ENCODE measurements at regions not wholly inside any gene's neighbourhood (a gene's known extent, or its start where the extent isn't known, plus 50 kb on each side); places are given as distances from the start of the nearest gene placed in this dataset.
"Not testable (repeated sequence)": the region's sequence is repeated elsewhere in the genome, so short reads cannot be mapped to it uniquely, and the experiment has no call there.

DNA sequence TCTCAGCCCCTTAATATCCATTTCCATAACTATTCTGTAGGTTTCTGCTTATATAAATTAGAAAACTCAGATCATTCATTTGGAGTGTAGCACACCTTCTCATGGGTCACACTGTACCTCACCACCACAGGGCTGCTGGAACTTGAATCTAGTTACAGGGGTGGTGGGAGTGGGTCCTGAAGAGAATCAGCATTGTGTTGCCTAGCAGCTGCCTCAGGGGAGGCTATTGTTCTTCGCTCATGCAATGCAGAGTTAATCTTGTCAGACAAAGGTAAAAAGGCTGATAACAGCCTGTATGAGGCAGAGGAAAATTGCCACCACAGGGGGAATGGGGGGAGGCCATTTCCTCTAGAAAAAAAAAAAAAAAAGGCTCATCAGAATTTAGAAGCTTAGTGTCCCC, 496.0 kb upstream of the ADGRB3 start:
- no peak for DNase-seq

GRCh38 chr6:68134796-68135195, 500.3 kb upstream of the ADGRB3 start:
- no peak for DNase-seq

DNA sequence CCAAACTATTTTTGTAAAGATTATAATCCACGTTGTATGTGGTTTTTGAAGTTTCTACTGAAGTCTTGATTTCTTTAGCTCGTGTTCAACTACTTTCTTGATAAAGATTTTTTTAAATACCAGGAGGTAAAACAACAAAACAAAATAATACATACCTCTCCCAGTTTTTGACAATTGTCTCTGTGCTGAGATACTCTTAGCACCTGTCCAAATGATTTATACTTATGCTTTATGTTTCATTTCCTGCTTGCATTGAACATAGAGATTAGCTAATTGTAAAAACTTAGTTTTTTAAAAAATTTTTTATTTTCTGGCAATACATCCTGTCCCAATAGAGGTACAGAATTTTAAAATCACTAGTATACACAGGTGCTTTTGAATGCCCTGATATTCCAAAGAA, 506.9 kb upstream of the ADGRB3 start:
- DNase-seq = no peak

DNA sequence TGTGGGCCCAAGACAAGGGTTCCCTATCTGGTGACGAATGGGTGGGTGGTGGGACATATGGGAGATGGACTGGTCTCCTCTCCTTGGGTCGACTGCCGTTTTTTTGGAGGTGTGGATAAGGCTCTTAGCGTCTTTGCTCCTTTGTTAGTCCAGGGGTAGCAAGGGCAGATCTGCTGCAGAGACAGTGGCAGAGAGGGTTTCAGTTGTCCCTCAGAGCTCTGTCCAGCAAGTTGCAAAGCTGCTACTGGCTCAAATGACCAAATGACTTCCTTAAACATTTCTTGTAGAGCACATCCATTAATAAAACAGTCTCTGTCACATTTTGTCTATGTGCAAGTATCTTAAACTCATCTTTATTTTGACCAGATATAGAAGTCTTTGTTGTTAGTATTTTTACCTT, 508.0 kb upstream of the ADGRB3 start:
- no peak for DNase-seq

- no peak for DNase-seq
These were observed 508.9 kb upstream of the ADGRB3 start for GRCh38 chr6:68126089-68126749.

- not testable (repeated sequence) for DNase-seq
These were observed 512.1 kb upstream of the ADGRB3 start for GRCh38 chr6:68122975-68123374.

- no peak for DNase-seq
These were observed 513.0 kb upstream of the ADGRB3 start for GRCh38 chr6:68122032-68122431.

DNA sequence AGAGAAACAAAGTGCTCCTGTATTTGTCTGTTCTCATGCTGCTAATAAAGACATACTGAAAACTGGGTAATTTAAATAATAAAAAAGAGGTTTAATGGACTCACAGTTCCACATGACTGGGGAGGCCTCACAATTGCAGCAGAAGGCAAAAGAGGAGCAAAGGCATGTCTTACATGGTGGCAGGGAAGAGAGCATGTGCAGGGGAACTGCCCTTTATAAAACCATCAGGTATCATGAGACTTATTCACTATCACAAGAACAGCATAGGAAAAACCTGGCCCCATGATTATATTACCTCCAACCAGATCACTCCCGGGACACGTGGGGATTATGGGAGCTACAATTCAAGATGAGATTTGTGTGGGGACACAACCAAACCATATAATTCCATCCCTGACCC, 514.1 kb upstream of the ADGRB3 start:
- DNase-seq = not testable (repeated sequence)

DNA sequence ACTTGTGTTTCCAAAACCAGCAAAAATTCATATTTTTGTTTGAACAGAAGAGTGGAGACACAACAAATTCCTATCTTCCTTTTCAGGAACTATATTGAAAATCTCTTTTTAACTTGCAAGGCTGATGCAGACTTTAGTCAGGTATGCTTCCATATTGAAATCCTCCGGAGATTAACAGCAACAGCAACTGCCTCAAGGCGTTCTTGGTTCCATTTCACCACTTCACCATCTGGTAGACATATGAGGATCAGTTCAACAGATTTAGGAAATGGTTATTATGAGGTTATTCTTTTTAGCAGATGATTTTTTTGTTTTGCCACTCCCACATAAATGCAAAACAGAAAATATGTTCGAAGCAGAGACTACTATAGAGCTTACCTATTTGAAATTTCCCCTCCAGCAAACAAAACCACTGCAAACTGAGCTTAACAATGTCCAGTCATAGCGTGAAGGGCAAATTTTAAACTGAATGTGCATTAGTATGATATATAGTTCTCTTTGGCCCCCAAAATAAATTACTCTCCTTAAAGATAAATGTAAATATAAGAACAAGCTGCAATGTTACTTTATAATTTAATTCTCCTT, 520.5 kb upstream of the ADGRB3 start:
- no peak for DNase-seq

GRCh38 chr6:68108233-68108835, 526.7 kb upstream of the ADGRB3 start:
- no peak for DNase-seq

DNA sequence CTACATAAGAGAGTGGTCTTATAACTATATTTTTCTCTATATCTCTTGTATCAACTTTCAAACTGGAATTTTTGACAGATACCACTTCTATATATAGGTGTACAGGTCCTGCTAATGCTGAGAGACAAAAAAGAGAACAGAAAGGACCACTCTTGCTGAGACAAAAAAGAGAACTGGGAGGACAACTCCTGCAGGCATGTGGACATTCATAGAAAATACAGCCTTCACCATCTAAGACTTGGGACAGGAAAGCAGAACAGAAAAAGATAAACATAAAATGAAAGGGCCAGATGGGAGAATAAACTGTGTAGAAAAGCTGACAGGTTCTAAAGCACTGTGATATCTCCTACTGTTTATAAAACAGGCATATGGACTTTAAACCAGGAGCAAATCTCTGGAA, 541.0 kb upstream of the ADGRB3 start:
- no peak for DNase-seq

DNA sequence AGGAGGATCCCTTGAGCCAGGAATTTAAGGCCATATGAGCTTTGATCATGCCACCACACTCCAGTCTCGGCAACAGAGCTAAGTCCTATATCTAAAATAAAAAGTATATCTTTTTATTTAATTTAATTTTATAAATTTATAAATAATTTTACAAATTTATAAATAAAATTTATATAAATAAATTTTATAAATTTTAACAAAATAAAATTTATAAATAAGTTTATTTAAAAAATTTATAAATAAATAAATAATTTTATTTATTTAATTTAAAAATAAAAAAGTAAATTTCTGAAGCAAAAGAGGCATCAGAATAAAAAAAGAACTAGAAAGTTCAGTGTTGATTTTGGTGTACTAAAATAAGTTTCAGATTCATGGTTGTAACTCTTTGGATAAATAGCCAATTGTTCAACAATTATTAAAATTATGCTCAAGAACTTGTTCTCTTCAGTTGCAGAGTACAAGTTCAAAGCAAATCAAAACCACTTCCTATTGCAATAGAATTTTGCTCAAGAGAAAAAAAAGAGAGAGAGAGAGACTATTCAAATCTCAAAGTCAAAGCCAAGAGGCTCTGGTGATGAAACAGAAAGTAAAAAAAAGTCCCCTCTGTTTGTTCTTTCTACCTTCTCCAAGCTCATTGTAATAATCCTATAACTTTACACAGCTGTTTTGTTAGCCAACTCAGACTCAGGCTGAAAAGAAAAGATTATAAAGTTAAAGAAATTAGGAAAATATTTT, 547.5 kb upstream of the ADGRB3 start:
- DNase-seq = no peak

GRCh38 chr6:68086199-68086598, 548.9 kb upstream of the ADGRB3 start:
- DNase-seq = no peak

DNA sequence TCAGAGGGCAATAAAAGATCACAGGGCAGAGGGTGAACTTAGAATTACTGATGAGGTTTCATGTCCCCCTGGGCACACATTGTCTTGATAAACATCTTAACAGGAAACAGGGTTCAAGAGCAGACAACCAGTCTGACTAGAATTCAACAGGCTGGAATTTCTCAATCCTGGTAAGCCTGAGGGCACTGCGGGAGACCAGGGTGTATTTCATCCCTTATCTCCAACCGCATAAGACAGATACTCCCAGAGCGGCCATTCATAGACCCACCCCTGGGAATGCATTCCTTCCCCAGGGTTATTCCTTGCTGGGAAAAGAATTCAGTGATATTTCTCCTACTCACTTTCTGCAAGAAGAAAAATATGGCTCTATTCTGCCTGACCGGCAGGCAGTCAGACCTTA, 549.5 kb upstream of the ADGRB3 start:
- not testable (repeated sequence) for DNase-seq

GRCh38 chr6:68082086-68082485, 553.0 kb upstream of the ADGRB3 start:
- no peak for DNase-seq

- no peak for DNase-seq
These were observed 555.0 kb upstream of the ADGRB3 start for GRCh38 chr6:68080074-68080473.

GRCh38 chr6:68077661-68078060, 557.4 kb upstream of the ADGRB3 start:
- no peak for DNase-seq

DNA sequence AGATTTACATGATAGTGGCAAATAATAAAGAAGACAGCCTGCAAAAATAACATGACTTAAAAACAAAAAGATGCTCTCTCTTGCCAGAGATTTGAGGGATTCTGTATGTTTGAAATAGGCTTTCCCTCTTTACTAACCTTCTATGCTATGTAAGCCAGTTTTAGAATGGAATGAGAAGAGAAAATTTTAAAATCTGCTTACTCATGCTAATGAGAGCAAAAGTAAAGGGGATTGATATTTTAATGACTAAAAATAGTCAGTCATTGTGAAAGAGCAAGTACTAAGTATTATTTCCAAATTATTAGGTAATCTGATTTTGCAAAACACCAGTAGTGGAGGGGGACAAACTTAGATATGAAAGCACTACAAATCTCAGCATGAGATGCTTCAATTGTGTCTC, 563.3 kb upstream of the ADGRB3 start:
- DNase-seq = no peak

DNA sequence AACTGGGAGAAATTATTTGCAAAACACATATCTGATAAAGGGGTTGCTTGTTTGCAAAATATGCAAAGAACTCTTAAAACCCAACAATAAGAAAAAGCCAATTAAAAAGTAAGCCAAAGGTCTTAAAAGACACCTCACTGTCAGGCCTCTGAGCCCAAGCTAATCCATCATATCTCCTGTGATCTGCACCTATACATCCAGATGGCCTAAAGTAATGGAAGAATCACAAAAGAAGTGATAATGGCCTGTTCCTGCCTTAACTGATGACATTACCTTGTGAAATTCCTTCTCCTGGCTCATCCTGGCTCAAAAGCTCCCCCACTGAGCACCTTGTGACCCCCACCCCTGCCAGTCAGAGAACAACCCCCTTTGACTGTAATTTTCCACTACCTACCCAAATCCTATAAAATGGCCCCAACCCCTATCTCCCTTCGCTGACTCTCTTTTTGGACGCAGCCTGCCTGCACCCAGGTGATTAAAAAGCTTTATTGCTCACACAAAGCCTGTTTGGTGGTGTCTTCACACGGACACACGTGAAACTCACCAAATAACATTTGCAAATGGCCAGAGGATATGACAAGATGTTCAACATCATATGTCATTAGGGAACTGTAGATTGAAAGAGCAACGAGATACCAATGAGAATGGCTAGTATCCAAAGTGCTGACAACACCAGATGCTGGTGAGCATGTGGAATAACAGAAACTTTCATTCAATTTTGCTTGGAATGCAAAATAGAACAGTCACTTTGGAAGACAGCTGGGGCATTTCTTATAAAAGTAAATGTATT, 565.0 kb upstream of the ADGRB3 start:
- DNase-seq = no peak

- no peak for DNase-seq
These were observed 575.2 kb upstream of the ADGRB3 start for GRCh38 chr6:68059899-68060298.

DNA sequence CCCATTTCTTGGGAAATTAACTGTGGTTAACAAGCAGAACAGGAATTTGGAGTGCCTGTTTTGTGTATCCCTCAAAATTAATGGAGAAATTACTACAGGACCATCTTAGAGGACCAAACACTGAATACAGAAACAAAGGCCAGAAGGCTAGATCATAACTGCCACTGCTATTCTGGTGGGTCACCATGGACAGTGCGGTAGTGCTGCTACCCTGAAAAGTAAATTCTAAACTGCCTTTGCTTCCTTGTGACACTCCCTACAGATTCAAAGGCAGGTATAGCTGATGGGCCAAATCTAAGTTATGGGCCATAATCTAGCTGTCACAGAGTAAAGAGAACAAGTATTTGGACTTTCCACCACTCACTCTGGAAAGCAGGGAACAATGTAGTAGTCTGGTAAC, 575.8 kb upstream of the ADGRB3 start:
- no peak for DNase-seq

DNA sequence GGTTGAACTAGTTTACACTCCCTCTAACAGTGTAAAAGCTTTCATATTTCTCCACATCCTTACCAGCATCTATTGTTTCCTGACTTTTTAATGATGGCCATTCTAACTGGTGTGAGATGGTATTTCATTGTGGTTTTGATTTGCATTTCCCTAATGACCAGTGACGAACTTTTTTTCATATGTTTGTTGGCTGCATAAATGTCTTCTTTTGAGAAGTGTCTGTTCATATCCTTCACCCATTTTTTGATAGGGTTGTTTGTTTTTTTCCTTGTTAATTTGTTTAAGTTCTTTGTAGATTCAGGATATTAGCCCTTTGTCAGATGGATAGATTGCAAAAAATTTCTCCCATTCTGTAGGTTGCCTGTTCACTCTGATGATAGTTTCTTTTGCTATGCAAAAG, 578.5 kb upstream of the ADGRB3 start:
- DNase-seq = not testable (repeated sequence)

- DNase-seq = no peak
These were observed 580.3 kb upstream of the ADGRB3 start for GRCh38 chr6:68054756-68055155.

Data from NCI-H1694 (cell line).